Smooth muscle cell (in vitro differentiated cells): ENCODE measurements at regions not wholly inside any gene's neighbourhood (a gene's known extent, or its start where the extent isn't known, plus 50 kb on each side); places are given as distances from the start of the nearest gene placed in this dataset.

Experiments
- DNase-seq: peaks from one replicate; lab custom pipeline; 2025; ENCODE audit not compliant: unreplicated experiment; lab: John Stamatoyannopoulos, UW
- H2AFZ ChIP-seq: fragments of 200-600 bp; sonication (generic); 2 replicates; pipeline ENCODE4 v1.6.0; 2016; ENCODE audit warnings: antibody characterized with exemption, low read depth, mild to moderate bottlenecking
- H3F3A ChIP-seq: fragments of 200-600 bp; sonication (generic); 2 replicates; pipeline ENCODE4 v1.6.0; 2017; ENCODE audit warnings: antibody characterized with exemption, low read depth
- H3K27ac ChIP-seq: fragments of 200-600 bp; sonication (generic); 2 replicates; pipeline ENCODE4 v1.5.1; 2016; ENCODE audit warnings: low read depth, mild to moderate bottlenecking
- H3K27me3 ChIP-seq: fragments of 200-600 bp; sonication (generic); 2 replicates; pipeline ENCODE4 v1.6.1; 2016; ENCODE audit warnings: low read depth, mild to moderate bottlenecking
- H3K36me3 ChIP-seq: fragments of 200-600 bp; sonication (generic); 2 replicates; pipeline ENCODE4 v1.5.1; 2016; ENCODE audit warnings: low read depth
- H3K4me1 ChIP-seq: fragments of 200-600 bp; sonication (generic); 2 replicates; pipeline ENCODE4 v1.5.1; 2016; ENCODE audit warnings: low read depth
- H3K4me2 ChIP-seq: fragments of 200-600 bp; sonication (generic); 2 replicates; pipeline ENCODE4 v1.6.0; 2016; ENCODE audit warnings: mild to moderate bottlenecking
- H3K4me3 ChIP-seq: fragments of 200-600 bp; sonication (generic); 2 replicates; pipeline ENCODE4 v1.5.1; 2016; ENCODE audit warnings: mild to moderate bottlenecking
- H3K79me2 ChIP-seq: fragments of 200-600 bp; sonication (generic); 2 replicates; pipeline ENCODE4 v1.6.0; 2016; ENCODE audit warnings: low read depth, mild to moderate bottlenecking
- H3K9ac ChIP-seq: fragments of 200-600 bp; sonication (generic); 2 replicates; pipeline ENCODE4 v1.6.0; 2016; ENCODE audit warnings: low read depth
- H3K9me3 ChIP-seq: fragments of 200-600 bp; sonication (generic); replicated peaks from 2 replicates; pipeline ENCODE4 v1.5.1; 2016; ENCODE audit warnings: low read depth
- H4K20me1 ChIP-seq: fragments of 200-600 bp; sonication (generic); 2 replicates; pipeline ENCODE4 v1.6.0; 2016; ENCODE audit warnings: low read depth
- CTCF ChIP-seq: fragments of 200-600 bp; sonication (generic); IDR thresholded peaks from 2 replicates; pipeline ENCODE4 v1.5.1; 2017; ENCODE audit warnings: borderline replicate concordance, mild to moderate bottlenecking, antibody characterized with exemption; ENCODE audit not compliant: insufficient read depth, poor library complexity, severe bottlenecking
- WGBS: methylation state at CpG from one replicate; pipeline ENCODE4 v1.1.7; 2016; ENCODE audit warnings: low lambda C conversion rate; 5-methylcytosine and 5-hydroxymethylcytosine counted together

DNA sequence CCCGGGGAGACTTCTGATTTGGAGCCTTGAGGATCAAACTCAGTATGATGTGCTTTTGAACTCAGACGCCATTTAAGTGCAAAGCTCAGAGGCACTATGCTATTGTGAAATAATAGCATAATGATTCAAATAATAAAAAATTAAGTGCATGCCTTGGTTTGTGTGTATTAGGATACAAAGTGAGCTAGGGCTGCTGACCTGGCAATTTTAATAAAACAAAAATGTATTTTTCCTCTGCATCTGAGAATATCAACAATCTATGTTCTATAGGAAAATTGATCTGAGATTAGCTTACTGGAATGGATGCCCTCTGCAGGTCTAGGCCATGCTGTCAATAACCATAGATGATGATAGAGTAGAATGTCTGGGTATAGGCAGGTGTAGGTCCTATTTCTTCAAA is 278.8 kb downstream of the DCDC2C start:
- H3K27me3 ChIP-seq = no peaks in the 10 kb centered on the region
- no peaks in the 10 kb centered on the region for H3K4me1 ChIP-seq
- H3K36me3 ChIP-seq = no peaks in the 10 kb centered on the region
- H3K4me2 ChIP-seq = no peak overlapping the region
- H3K4me3 ChIP-seq = no peak overlapping the region
- H2AFZ ChIP-seq = no peak overlapping the region
- H3K79me2 ChIP-seq = no peaks in the 10 kb centered on the region
- no peaks in the 10 kb centered on the region for H4K20me1 ChIP-seq
- 86% methylated on average over 2 of the region's 2 CpGs for WGBS
- H3K9ac ChIP-seq = no peak overlapping the region
- H3K9me3 ChIP-seq = no peaks in the 10 kb centered on the region
- no peak for TF ChIP-seq CTCF
- H3F3A ChIP-seq = no peaks in the 10 kb centered on the region
- no peak for DNase-seq
- no peak overlapping the region for H3K27ac ChIP-seq

DNA sequence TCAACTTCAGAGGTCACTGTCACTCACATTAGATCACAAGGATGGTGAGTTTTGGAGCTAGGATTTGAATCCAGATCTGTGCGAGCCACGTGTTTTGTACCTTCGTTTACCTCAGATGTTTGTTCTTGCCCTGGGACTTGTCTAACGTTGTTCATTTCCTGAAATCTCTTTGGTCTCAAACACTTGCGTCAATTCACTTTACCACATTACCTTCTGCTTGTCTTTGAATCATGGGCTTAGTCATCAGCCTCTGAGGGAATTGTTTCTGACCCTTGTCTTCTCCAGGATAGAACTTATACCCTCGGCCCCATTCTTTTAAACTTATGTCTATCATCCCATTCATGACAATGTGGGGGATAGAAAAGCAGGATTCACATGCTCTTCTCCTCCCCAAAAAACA is 282.7 kb downstream of the DCDC2C start:
- TF ChIP-seq CTCF = no peak
- H3K27ac ChIP-seq = no peak overlapping the region
- H3K36me3 ChIP-seq = no peaks in the 10 kb centered on the region
- no peak overlapping the region for H3K4me3 ChIP-seq
- no peak overlapping the region for H3K9ac ChIP-seq
- H3K27me3 ChIP-seq = no peaks in the 10 kb centered on the region
- H3K4me1 ChIP-seq = no peaks in the 10 kb centered on the region
- WGBS = 80% methylated on average over 6 of the region's 6 CpGs
- no peaks in the 10 kb centered on the region for H3F3A ChIP-seq
- no peak overlapping the region for H2AFZ ChIP-seq
- no peak overlapping the region for H3K4me2 ChIP-seq
- no peaks in the 10 kb centered on the region for H3K9me3 ChIP-seq
- no peak for DNase-seq
- H3K79me2 ChIP-seq = no peaks in the 10 kb centered on the region
- H4K20me1 ChIP-seq = no peaks in the 10 kb centered on the region

DNA sequence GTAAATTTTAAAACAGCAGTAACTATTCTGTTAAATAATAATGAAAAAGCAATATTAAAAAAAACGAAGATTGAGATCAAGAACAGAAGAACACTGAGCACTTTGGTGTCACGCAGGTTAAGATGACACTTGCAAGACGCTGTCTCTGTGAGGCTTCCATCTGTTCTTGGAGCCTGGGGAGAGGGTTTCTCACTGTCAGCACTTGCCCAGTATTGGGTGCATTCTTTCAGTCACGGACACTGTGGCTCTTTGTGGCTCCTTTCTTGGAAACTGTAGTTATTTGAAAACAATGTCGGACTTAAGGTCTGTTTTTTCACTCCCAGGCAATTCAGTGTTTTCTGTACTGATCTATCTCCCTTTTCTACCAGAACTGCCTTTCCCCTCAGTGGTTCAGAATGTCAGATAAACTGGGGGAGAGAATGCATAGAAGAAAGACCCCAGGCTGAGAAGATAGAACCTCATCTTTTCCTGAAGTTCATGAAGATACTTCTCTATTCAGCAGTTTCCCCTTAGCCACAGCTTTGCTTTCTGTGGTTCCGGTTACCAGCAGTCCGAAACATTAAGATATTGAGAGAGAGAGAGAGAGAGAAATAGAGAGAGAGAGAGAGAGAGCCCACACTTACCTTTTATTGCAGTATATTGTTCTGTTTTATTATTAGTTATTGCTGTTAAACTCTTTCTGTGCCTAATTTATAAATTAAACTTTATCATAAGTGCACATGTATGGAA is 283.3 kb downstream of the DCDC2C start:
- no peak overlapping the region for H2AFZ ChIP-seq
- H3K4me2 ChIP-seq = no peak overlapping the region
- H3F3A ChIP-seq = no peaks in the 10 kb centered on the region
- H3K4me1 ChIP-seq = no peaks in the 10 kb centered on the region
- no peaks in the 10 kb centered on the region for H3K79me2 ChIP-seq
- DNase-seq = no peak
- H4K20me1 ChIP-seq = no peaks in the 10 kb centered on the region
- no peak overlapping the region for H3K4me3 ChIP-seq
- no peak overlapping the region for H3K9ac ChIP-seq
- H3K36me3 ChIP-seq = no peaks in the 10 kb centered on the region
- H3K27ac ChIP-seq = no peak overlapping the region
- TF ChIP-seq CTCF = no peak
- no peaks in the 10 kb centered on the region for H3K27me3 ChIP-seq
- no peaks in the 10 kb centered on the region for H3K9me3 ChIP-seq
- 82% methylated on average over 7 of the region's 7 CpGs for WGBS

DNA sequence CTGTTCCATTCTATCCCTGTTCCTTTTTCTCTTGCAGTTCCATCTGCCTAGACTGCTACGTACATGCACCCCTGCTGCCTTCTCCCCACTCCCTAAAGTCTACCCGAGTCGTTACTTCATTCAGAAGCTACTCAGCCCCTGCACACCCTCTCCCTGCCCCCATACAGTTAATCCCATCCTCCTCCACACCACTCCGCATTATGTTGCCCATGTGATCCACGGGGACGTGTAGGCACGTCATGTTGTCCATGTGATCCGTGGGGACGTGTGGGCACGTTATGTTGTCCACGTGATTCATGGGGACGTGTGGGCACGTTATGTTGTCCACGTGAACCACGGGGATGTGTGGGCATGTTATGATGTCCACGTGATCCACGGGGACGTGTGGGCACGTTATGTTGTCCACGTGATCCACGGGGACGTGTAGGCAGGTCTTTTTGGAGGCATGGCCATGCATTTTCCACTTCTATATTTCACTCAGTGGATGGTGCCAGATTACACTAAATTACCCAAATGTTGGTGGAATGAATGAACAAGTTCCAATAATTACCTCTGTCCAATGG is 299.5 kb downstream of the DCDC2C start:
- no peak for TF ChIP-seq CTCF
- no peaks in the 10 kb centered on the region for H3K36me3 ChIP-seq
- no peak overlapping the region for H3K9ac ChIP-seq
- H3K4me1 ChIP-seq = no peaks in the 10 kb centered on the region
- no peak for DNase-seq
- no peak overlapping the region for H3K4me3 ChIP-seq
- H3K4me2 ChIP-seq = no peak overlapping the region
- no peaks in the 10 kb centered on the region for H3F3A ChIP-seq
- H2AFZ ChIP-seq = no peak overlapping the region
- no peaks in the 10 kb centered on the region for H4K20me1 ChIP-seq
- H3K27me3 ChIP-seq = no peaks in the 10 kb centered on the region
- no peaks in the 10 kb centered on the region for H3K79me2 ChIP-seq
- H3K27ac ChIP-seq = no peak overlapping the region
- H3K9me3 ChIP-seq = no peaks in the 10 kb centered on the region
- 83% methylated on average over 22 of the region's 22 CpGs for WGBS
